ENCODE measurements at regions not wholly inside any gene's neighbourhood (a gene's known extent, or its start where the extent isn't known, plus 50 kb on each side); places are given as distances from the start of the nearest gene placed in this dataset.

DNA sequence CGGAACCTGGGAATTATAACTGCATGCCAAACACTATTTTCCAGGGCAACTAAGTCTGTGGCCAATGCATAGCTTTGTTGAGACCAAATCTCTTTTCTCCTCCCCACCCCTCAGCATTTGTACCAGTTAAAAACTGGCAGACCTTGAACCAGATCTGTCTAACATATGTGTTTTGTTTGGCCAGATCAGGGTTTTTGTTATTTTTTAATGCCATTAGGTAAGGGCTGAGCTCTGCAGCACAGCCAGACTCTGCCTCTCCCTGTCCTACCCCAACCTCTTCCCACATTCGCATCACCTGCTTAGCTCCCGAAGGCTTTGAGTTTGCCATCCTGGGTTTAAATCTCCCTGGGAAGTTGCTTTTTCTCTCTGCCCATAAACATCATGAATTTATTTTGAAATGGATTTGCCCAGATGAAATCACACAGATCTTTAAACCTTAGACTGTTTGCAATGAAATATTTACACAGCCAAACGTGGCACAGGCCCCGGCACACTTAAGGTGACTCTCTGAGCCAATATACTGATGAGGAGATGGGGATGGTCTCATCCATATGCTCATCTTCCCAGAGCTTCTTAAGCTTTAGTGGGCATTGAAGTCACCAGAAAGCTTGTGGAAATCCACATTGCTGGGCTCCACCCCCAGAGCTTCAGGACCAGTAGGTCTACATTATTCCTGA is 54.0 kb upstream of the ALDH1B1 start:
- no peak overlapping the region for H2AFZ ChIP-seq (ENCODE audit: low read depth, low read length)
- H3K4me3 ChIP-seq (ENCODE audit: low read depth in 1 of 2, low read length in 2 of 2): no peak overlapping the region
- no peaks in the 10 kb centered on the region for H4K20me1 ChIP-seq (ENCODE audit: insufficient read depth, low read length)
- no peak overlapping the region for H3K27ac ChIP-seq (ENCODE audit: low read length)
- no peak overlapping the region for H3K9ac ChIP-seq (ENCODE audit: low read depth, low read length)
- H3K79me2 ChIP-seq (ENCODE audit: insufficient read depth, low read length): no peaks in the 10 kb centered on the region
- TF ChIP-seq, protein P1, sequence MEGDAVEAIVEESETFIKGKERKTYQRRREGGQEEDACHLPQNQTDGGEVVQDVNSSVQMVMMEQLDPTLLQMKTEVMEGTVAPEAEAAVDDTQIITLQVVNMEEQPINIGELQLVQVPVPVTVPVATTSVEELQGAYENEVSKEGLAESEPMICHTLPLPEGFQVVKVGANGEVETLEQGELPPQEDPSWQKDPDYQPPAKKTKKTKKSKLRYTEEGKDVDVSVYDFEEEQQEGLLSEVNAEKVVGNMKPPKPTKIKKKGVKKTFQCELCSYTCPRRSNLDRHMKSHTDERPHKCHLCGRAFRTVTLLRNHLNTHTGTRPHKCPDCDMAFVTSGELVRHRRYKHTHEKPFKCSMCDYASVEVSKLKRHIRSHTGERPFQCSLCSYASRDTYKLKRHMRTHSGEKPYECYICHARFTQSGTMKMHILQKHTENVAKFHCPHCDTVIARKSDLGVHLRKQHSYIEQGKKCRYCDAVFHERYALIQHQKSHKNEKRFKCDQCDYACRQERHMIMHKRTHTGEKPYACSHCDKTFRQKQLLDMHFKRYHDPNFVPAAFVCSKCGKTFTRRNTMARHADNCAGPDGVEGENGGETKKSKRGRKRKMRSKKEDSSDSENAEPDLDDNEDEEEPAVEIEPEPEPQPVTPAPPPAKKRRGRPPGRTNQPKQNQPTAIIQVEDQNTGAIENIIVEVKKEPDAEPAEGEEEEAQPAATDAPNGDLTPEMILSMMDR (IDR thresholded peaks at IDR 0.05; ENCODE audit: borderline replicate concordance, extremely low read depth, low read length, poor library complexity, severe bottlenecking): no peak
- TF ChIP-seq EZH2 (IDR thresholded peaks at IDR 0.05; ENCODE audit: borderline replicate concordance, low read depth, low read length, severe bottlenecking): no peak
- DNase-seq (no peak), ATAC-seq (ENCODE audit: insufficient read depth, low read depth) (no peak)
- H3K36me3 ChIP-seq (ENCODE audit: insufficient read depth, low read length): no peaks in the 10 kb centered on the region
- H3K4me1 ChIP-seq (ENCODE audit: insufficient read depth, low read length): no peaks in the 10 kb centered on the region
- H3K9me3 ChIP-seq (ENCODE audit: insufficient read depth, low read length, severe bottlenecking): no peaks in the 10 kb centered on the region
- no peaks in the 10 kb centered on the region for H3K27me3 ChIP-seq (ENCODE audit: insufficient read depth, low read length, poor library complexity)
- no peak overlapping the region for H3K4me2 ChIP-seq (ENCODE audit: insufficient read depth, low read length)

DNA sequence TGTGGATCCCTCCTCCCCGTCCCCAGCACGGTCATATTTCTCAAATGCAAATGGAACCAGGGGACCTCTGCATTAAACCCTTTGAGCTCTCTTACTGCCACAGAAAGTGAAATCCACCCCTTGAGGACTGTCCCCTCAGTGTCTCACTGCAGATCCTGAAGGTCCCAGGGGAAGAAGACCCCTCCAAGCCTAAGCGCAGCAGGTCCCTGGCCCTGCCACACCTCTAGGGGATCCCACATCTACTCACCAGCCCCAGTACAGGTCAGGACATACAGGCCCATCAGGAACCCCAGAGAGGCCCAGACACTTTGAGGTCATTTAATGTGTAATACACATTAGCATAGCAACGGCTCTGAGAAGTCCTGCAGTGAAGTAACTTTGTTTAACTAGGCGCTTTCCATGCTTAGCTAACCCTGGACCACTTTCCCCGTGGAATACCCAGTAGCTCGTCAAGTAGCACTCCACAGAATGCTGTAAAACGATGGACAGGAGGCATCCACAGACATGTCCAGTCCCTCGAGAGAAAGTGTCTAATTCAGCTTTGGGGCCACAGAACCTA is 54.7 kb upstream of the ALDH1B1 start:
- Histone ChIP-seq H3K9me3 (ENCODE audit: insufficient read depth, low read length, severe bottlenecking) (no peaks in the 10 kb centered on the region), H3K27me3 (ENCODE audit: insufficient read depth, low read length, poor library complexity) (no peaks in the 10 kb centered on the region), H3K27ac (ENCODE audit: low read length) (no peak overlapping the region), H3K79me2 (ENCODE audit: insufficient read depth, low read length) (no peaks in the 10 kb centered on the region), H3K4me2 (ENCODE audit: insufficient read depth, low read length) (no peak overlapping the region), H2AFZ (ENCODE audit: low read depth, low read length) (no peak overlapping the region), H3K36me3 (ENCODE audit: insufficient read depth, low read length) (no peaks in the 10 kb centered on the region), H3K4me3 (ENCODE audit: low read depth in 1 of 2, low read length in 2 of 2) (no peak overlapping the region), H3K9ac (ENCODE audit: low read depth, low read length) (no peak overlapping the region), H4K20me1 (ENCODE audit: insufficient read depth, low read length) (no peaks in the 10 kb centered on the region), H3K4me1 (ENCODE audit: insufficient read depth, low read length) (no peaks in the 10 kb centered on the region)
- no peak for ATAC-seq (ENCODE audit: insufficient read depth, low read depth)
- TF ChIP-seq EZH2 (IDR thresholded peaks at IDR 0.05; ENCODE audit: borderline replicate concordance, low read depth, low read length, severe bottlenecking): no peak
- TF ChIP-seq, protein P1 (IDR thresholded peaks at IDR 0.05; ENCODE audit: borderline replicate concordance, extremely low read depth, low read length, poor library complexity, severe bottlenecking): no peak
- DNase-seq: no peak

DNA sequence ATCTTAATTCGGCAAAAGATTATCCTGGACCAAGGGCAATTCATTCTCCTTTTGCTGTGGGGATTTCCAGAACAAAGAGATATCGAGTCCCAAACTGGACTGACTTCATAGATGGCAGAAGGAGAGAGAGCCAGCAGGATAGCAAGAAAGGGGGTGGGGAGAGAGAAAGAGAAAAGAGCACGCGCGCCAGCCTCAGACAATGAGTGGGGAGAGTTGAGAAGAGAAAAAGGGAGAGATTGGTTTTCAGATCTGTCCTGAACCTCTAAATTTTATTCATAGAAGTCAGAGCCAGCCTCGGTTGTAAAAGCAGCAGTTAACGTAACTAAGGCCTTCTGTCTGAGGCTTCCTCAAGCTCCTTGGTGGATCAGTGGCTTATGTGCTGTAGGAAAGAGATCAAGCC is 55.3 kb upstream of the ALDH1B1 start:
- no peak overlapping the region for H2AFZ ChIP-seq (ENCODE audit: low read depth, low read length)
- H3K79me2 ChIP-seq (ENCODE audit: insufficient read depth, low read length): no peaks in the 10 kb centered on the region
- H3K27me3 ChIP-seq (ENCODE audit: insufficient read depth, low read length, poor library complexity): no peaks in the 10 kb centered on the region
- H3K4me2 ChIP-seq (ENCODE audit: insufficient read depth, low read length): no peak overlapping the region
- no peaks in the 10 kb centered on the region for H3K36me3 ChIP-seq (ENCODE audit: insufficient read depth, low read length)
- H3K4me1 ChIP-seq (ENCODE audit: insufficient read depth, low read length): no peaks in the 10 kb centered on the region
- H4K20me1 ChIP-seq (ENCODE audit: insufficient read depth, low read length): no peaks in the 10 kb centered on the region
- H3K4me3 ChIP-seq (ENCODE audit: low read depth in 1 of 2, low read length in 2 of 2): no peak overlapping the region
- H3K9me3 ChIP-seq (ENCODE audit: insufficient read depth, low read length, severe bottlenecking): no peaks in the 10 kb centered on the region
- H3K9ac ChIP-seq (ENCODE audit: low read depth, low read length): no peak overlapping the region
- TF ChIP-seq, protein P1 (IDR thresholded peaks at IDR 0.05; ENCODE audit: borderline replicate concordance, extremely low read depth, low read length, poor library complexity, severe bottlenecking): no peak
- no peak for TF ChIP-seq EZH2 (IDR thresholded peaks at IDR 0.05; ENCODE audit: borderline replicate concordance, low read depth, low read length, severe bottlenecking)
- no peak for DNase-seq
- no peak for ATAC-seq (ENCODE audit: insufficient read depth, low read depth)
- no peak overlapping the region for H3K27ac ChIP-seq (ENCODE audit: low read length)

Data from DND-41 (cell line).